Stimulated activated CD4-positive, alpha-beta T cell treated with anti-CD3 and anti-CD28 coated beads, Interleukin-4, amount 100 ng/mL, for 24 hours (primary cell): ENCODE measurements at regions not wholly inside any gene's neighbourhood (a gene's known extent, or its start where the extent isn't known, plus 50 kb on each side); places are given as distances from the start of the nearest gene placed in this dataset.
"Not testable (repeated sequence)": the region's sequence is repeated elsewhere in the genome, so short reads cannot be mapped to it uniquely, and the experiment has no call there.

Experiments used
- DNase-seq: peaks from one replicate; pipeline ENCODE4 v3.0.0-alpha.2; 2020

GRCh38 chr18:8882632-8883408 is 177.5 kb downstream of the MTCL1 start:
- DNase-seq = no peak

- no peak for DNase-seq
Measured at GRCh38 chr18:8883409-8883668, 178.0 kb downstream of the MTCL1 start.

- not testable (repeated sequence) for DNase-seq
Measured at GRCh38 chr18:8887877-8888276, 182.5 kb downstream of the MTCL1 start.

GRCh38 chr18:8889489-8889888 is 184.1 kb downstream of the MTCL1 start:
- no peak for DNase-seq

DNA sequence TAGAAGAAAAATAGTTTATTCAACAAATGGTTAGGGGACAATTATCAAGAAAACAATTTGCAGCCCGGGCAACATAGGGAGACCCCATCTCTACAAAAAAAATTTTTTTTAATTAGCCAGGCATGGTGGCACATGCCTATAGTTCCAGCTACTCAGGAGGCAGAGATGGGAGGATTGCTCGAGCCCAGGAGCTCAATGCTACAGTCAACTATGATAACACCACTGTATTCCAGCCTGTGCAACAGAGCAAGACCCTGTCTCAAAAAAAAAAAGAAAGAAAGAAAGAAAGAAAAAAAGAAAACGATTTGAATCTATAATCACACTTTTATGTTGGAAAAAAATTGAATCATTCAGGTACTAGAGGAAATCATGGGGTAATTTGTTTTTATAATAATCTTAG is 185.1 kb downstream of the MTCL1 start:
- DNase-seq = not testable (repeated sequence)

DNA sequence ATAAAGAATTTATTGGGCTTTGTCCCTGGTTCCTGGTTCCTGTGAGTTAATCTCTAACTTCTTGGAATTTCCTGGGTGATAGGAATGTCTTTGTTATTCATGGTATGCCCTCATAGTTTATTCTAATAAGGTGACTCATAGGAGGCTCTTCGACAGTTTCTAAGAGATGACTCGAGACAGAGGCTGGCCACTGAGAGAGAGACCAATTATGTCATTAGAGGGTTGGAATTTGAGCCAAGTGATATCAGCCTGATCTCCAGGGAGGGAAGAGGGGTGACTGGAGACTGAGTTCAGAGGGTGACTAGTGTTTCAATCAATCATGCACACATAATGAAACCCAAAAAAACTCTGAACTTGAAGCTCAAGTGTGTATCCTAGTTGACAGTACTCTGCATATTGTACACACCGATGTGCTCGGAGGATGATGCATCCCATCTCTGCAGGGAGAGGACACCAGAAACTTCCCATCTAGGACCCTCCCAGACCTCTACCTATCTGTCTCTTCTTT is 185.7 kb downstream of the MTCL1 start:
- no peak for DNase-seq

GRCh38 chr18:8893221-8893620 is 187.9 kb downstream of the MTCL1 start:
- no peak for DNase-seq

- no peak for DNase-seq
Measured at GRCh38 chr18:8893628-8894231, 188.4 kb downstream of the MTCL1 start.

GRCh38 chr18:8894823-8895222 is 189.5 kb downstream of the MTCL1 start:
- DNase-seq = no peak

DNA sequence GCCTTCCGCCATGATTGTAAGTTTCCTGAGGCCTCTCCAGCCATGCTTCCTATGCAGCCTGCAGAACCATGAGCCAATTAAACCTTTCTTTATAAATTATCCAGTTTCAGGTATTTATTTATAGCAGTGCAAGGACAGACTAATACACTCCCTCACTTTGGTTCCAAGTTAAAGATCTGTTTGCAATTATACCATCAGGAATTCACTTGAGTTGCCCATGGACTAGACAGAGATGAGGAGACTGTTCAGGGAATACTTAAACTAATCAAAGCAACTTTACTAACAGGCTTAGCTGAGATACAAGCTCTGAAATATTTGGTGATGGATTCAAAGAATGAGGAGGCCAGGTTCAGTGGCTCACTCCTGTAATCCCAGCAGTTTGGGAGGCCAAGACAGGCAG is 190.0 kb downstream of the MTCL1 start:
- no peak for DNase-seq

DNA sequence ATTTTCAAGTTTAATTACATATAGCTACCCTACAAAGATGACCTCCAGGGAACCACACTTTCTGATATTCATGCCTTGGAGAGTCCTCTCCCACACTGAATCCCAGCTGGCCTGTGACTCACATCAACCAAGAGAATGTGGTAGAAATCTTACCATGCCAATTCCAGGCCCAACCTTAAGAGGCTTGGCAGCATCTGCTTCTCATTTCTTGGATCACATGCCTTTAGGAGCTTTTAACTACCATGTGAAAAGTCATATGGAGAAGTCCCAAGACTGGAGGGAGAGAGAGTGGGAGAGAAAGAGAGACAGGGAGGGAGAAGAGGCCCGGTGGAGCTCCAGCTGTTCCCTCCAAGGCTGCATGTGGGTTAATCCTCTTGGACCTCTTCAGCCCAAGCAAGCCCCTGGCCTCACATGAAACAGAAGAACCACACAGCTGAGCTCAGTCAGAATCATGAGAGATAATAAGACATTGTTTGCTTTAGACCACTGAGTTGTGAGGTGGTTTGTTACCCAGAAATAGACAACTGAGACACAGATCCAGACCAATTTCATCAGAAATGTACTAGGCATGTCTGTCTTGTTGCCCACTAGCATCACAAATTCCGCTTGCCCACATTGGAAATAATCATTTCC is 190.7 kb downstream of the MTCL1 start:
- no peak for DNase-seq

GRCh38 chr18:8899000-8899399 is 193.6 kb downstream of the MTCL1 start:
- DNase-seq = no peak

GRCh38 chr18:8900552-8900951 is 195.2 kb downstream of the MTCL1 start:
- DNase-seq = no peak

- DNase-seq = no peak
Measured at GRCh38 chr18:8901019-8901418, 195.7 kb downstream of the MTCL1 start.

DNA sequence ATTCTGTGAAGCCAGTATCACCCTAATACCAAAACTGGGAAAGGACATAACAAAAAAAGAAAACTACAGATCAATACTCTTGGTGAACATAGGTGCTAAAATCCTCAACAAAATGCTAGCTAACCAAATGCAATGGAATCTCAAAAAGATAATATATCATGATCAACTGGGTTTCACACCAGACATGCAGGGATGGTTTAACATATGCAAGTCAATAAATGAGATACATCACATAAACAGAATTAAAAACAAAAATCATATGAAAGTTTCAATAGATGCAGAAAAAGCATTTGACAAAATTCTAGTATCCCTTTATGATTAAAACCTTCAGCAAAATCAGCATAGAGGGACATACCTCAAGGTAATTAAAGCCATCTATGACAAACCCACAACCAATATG is 198.2 kb upstream of the NDUFV2 start:
- DNase-seq = no peak

- no peak for DNase-seq
Measured at GRCh38 chr18:8908792-8909510, 193.5 kb upstream of the NDUFV2 start.

DNA sequence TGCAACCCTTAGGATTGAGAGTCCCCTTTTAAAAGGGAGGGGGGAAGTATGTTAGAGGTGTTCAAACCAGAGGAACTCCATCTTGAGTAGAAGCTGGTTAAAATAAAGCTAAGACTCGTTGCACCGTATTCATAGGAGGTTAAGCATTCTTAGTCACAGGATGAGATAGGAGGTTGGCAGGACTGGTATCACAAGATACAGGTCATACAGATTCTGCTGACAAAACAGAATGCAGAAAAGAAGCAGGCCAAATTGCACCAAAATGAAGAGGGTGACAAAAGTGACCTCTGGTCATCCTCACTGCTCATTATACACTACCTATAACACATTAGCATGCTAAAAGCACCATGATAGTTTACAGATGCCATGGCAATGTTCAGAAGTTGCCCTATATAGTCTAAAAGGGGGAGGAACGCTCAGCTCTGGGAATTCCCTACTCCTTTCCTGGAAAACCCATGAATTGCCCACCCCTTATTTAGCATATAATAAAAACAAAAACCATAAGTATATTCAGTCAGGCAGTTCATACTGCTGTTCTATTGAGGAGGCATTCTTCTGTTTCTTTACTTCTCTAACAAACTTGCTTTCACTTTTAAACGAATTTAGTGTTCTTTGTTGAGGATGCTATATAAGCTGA is 192.2 kb upstream of the NDUFV2 start:
- no peak for DNase-seq

GRCh38 chr18:8910843-8911242 is 191.7 kb upstream of the NDUFV2 start:
- no peak for DNase-seq

- DNase-seq = no peak
Measured at GRCh38 chr18:8911408-8912340, 190.8 kb upstream of the NDUFV2 start.

- no peak for DNase-seq
Measured at GRCh38 chr18:8912348-8913326, 189.9 kb upstream of the NDUFV2 start.
